AG10803 (cell line): ENCODE measurements at regions not wholly inside any gene's neighbourhood (a gene's known extent, or its start where the extent isn't known, plus 50 kb on each side); places are given as distances from the start of the nearest gene placed in this dataset.
"Not testable (repeated sequence)": the region's sequence is repeated elsewhere in the genome, so short reads cannot be mapped to it uniquely, and the experiment has no call there.

Source experiments
- DNase-seq: peaks from one replicate; pipeline ENCODE4 v3.0.0; 2010; ENCODE audit warnings: low read depth
- H3K4me3 ChIP-seq: 2 replicates; pipeline ENCODE4 v1.5.1; 2011; ENCODE audit warnings: mild to moderate bottlenecking, low read length, control low read depth
- CTCF ChIP-seq: conservative IDR thresholded peaks from 2 replicates; pipeline ENCODE4 v1.5.1; 2011; ENCODE audit warnings: mild to moderate bottlenecking, low read length, control low read depth, inconsistent platforms

- not testable (repeated sequence) for H3K4me3 ChIP-seq, DNase-seq
Observed at GRCh38 chr13:18248533-18249240, 932.9 kb downstream of the TUBA3C start.

GRCh38 chr13:18240086-18240485 is 941.5 kb downstream of the TUBA3C start:
- not testable (repeated sequence) for H3K4me3 ChIP-seq, DNase-seq

- H3K4me3 ChIP-seq, DNase-seq: not testable (repeated sequence)
Observed at GRCh38 chr13:18238586-18238985, 943.0 kb downstream of the TUBA3C start.

DNA sequence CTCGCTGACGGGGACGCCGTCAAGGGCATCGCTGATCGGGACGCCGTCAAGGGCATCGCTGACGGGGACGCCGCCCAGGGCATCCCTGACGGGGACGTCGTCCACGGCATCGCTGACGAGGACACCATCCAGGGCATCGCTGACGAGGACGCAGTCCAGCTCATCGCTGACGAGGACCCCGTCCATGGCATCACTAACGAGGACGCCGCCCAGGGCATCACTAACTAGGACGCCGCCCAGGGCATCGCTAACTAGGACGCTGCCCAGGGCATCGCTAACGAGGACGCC is 945.2 kb downstream of the TUBA3C start:
- DNase-seq = no peak
- no peak for TF ChIP-seq CTCF
- no peak overlapping the region for H3K4me3 ChIP-seq

DNA sequence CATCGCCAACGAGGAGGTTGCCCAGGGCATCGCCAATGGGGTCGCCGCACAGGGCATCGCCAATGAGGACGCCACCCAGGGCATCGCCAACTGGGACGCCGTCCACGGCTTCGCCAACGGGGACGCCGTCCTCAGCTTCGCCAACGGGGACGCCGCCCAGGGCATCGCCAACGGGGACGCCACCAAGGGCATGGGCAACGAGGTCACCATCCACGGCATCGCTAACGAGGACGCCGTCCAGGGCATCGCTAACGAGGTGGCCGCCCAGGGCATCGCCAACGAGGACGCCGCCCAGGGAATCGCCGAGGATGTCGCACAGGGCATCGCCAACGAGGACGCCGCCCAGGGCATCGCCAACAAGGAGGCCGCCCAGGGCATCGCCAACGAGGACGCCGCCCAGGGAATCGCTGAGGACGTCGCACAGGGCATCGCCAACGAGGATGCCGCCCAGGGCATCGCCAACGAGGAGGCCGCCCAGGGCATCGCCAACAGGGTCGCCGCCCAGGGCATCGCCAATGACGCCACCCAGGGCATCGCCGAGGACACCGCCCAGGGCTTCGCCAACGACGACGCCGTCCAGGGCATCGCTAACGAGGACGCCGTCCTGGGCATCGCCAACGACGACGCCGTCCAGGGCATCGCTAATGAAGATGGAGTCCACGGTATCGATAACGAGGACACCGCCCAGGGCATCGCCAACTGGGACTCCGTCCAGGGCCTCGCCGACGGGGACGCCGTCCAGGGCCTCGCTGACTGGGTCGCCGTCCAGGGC is 945.7 kb downstream of the TUBA3C start:
- no peak for DNase-seq
- no peak overlapping the region for H3K4me3 ChIP-seq
- TF ChIP-seq CTCF = no peak

- no peak overlapping the region for H3K4me3 ChIP-seq
- DNase-seq = no peak
- TF ChIP-seq CTCF = no peak
Observed at GRCh38 chr13:18235172-18235571, 946.5 kb downstream of the TUBA3C start.

- H3K4me3 ChIP-seq, DNase-seq: not testable (repeated sequence)
Observed at GRCh38 chr13:18234451-18234850, 947.2 kb downstream of the TUBA3C start.

DNA sequence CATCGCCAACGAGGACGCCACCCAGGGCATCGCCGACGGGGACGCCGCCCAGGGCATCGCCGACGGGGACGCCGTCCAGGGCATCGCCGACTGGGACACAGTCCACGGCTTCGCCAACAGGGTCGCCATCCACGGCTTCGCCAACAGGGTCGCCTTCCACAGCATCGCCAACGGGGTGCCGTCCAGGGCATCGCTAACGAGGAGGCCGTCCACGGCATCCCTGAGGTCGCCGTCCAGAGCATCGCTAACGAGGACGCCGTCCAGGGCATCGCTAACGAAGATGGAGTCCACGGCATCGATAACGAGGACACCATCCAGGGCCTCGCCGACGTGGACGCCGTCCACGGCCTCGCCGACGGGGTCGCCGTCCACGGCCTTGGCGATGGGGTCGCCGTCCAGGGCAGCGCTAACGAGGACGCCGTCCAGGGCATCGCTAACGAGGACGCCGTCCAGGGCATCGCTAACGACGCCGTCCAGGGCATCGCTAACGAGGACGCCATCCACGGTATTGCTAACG is 947.8 kb downstream of the TUBA3C start:
- no peak for DNase-seq
- no peak for TF ChIP-seq CTCF
- no peak overlapping the region for H3K4me3 ChIP-seq

- H3K4me3 ChIP-seq = no peak overlapping the region
- no peak for DNase-seq
- TF ChIP-seq CTCF = no peak
Observed at GRCh38 chr13:18232994-18233782, 948.4 kb downstream of the TUBA3C start.
